ENCODE measurements at regions not wholly inside any gene's neighbourhood (a gene's known extent, or its start where the extent isn't known, plus 50 kb on each side); places are given as distances from the start of the nearest gene placed in this dataset.
A peak's percentile ranks its signal among the peaks of the same experiment; 100 is the strongest.

- DNase-seq (ENCODE audit: low read depth): no peak
Observed at GRCh38 chr9:16133556-16134227, 580.8 kb downstream of the CCDC171 start.

GRCh38 chr9:16134351-16134750, 581.5 kb downstream of the CCDC171 start:
- DNase-seq (ENCODE audit: low read depth): no peak

- DNase-seq (ENCODE audit: low read depth): no peak
Observed at GRCh38 chr9:16135968-16136367, 583.1 kb downstream of the CCDC171 start.

GRCh38 chr9:16136451-16136850, 583.6 kb downstream of the CCDC171 start:
- no peak for DNase-seq (ENCODE audit: low read depth)

GRCh38 chr9:16136961-16137360, 584.1 kb downstream of the CCDC171 start:
- no peak for DNase-seq (ENCODE audit: low read depth)

- DNase-seq (ENCODE audit: low read depth): no peak
Observed at GRCh38 chr9:16138561-16139491, 586.0 kb downstream of the CCDC171 start.

- no peak for DNase-seq (ENCODE audit: low read depth)
Observed at GRCh38 chr9:16139774-16140173, 586.9 kb downstream of the CCDC171 start.

GRCh38 chr9:16143310-16143709, 590.5 kb downstream of the CCDC171 start:
- DNase-seq (ENCODE audit: low read depth): no peak

- DNase-seq (ENCODE audit: low read depth): no peak
Observed at GRCh38 chr9:16143947-16144890, 591.4 kb downstream of the CCDC171 start.

GRCh38 chr9:16145196-16145950, 592.5 kb downstream of the CCDC171 start:
- no peak for DNase-seq (ENCODE audit: low read depth)

GRCh38 chr9:16147726-16148125, 594.9 kb downstream of the CCDC171 start:
- no peak for DNase-seq (ENCODE audit: low read depth)

GRCh38 chr9:16150501-16150900, 597.7 kb downstream of the CCDC171 start:
- DNase-seq (ENCODE audit: low read depth): no peak

GRCh38 chr9:16150938-16151650, 598.3 kb downstream of the CCDC171 start:
- no peak for DNase-seq (ENCODE audit: low read depth)

GRCh38 chr9:16152276-16153101, 599.6 kb downstream of the CCDC171 start:
- no peak for DNase-seq (ENCODE audit: low read depth)

- DNase-seq (ENCODE audit: low read depth): no peak
Observed at GRCh38 chr9:16153221-16153620, 600.4 kb downstream of the CCDC171 start.

- DNase-seq (ENCODE audit: low read depth): no peak
Observed at GRCh38 chr9:16153741-16154140, 600.9 kb downstream of the CCDC171 start.

GRCh38 chr9:16154521-16155078, 601.8 kb downstream of the CCDC171 start:
- DNase-seq (ENCODE audit: low read depth): peak; percentile 7

GRCh38 chr9:16155878-16156277, 603.0 kb downstream of the CCDC171 start:
- no peak for DNase-seq (ENCODE audit: low read depth)

GRCh38 chr9:16157216-16157615, 604.4 kb downstream of the CCDC171 start:
- DNase-seq (ENCODE audit: low read depth): no peak

GRCh38 chr9:16157651-16158050, 604.8 kb downstream of the CCDC171 start:
- no peak for DNase-seq (ENCODE audit: low read depth)

Data from stimulated activated CD8-positive, alpha-beta memory T cell treated with anti-CD3 and anti-CD28 coated beads, Interleukin-15, amount 100 ng/mL, for 1 hour (primary cell).